ENCODE measurements at regions not wholly inside any gene's neighbourhood (a gene's known extent, or its start where the extent isn't known, plus 50 kb on each side); places are given as distances from the start of the nearest gene placed in this dataset.

GRCh38 chr14:97994020-97994531 lies 1196.9 kb downstream of the VRK1 start:
- no peak for ATAC-seq (ENCODE audit: insufficient read depth, low FRiP score)
- H3K9me3 ChIP-seq (ENCODE audit: control insufficient read depth in 4 of 4, insufficient read depth in 3 of 4, low read length in 3 of 4): no peaks in the 10 kb centered on the region
- no peaks in the 10 kb centered on the region for H3K4me1 ChIP-seq (ENCODE audit: control insufficient read depth in 5 of 5, insufficient read depth in 5 of 5, low read length in 5 of 5)
- peaks cover 0 to 22% (median 0%) of the 10 kb centered on the region in 3 donors for H3K27me3 ChIP-seq (ENCODE audit: control insufficient read depth in 3 of 3, insufficient read depth in 3 of 3, low read length in 2 of 3)
- no peak overlapping the region for H3K9ac ChIP-seq (ENCODE audit: insufficient read depth in 1 of 2, low read length in 2 of 2)
- DNase-seq: no peak
- H3K36me3 ChIP-seq (ENCODE audit: control insufficient read depth in 4 of 4, insufficient read depth in 4 of 4, low read length in 4 of 4): no peaks in the 10 kb centered on the region
- H3K4me3 ChIP-seq: no peak overlapping the region
- TF ChIP-seq CTCF (IDR thresholded peaks at IDR 0.05; ENCODE audit: control extremely low read depth, extremely low read depth): no peak
- WGBS, 2 donors: 60 to 77% methylated on average over 5 of the region's 5 CpGs
- H3K27ac ChIP-seq (ENCODE audit: low read depth in 1 of 2, low read length in 1 of 2): no peak overlapping the region

GRCh38 chr14:97995038-97995437 lies 1197.9 kb downstream of the VRK1 start:
- Histone ChIP-seq H3K36me3 (ENCODE audit: control insufficient read depth in 4 of 4, insufficient read depth in 4 of 4, low read length in 4 of 4) (no peaks in the 10 kb centered on the region), H3K9me3 (ENCODE audit: control insufficient read depth in 4 of 4, insufficient read depth in 3 of 4, low read length in 3 of 4) (no peaks in the 10 kb centered on the region), H3K4me3 (no peak overlapping the region), H3K27me3 (ENCODE audit: control insufficient read depth in 3 of 3, insufficient read depth in 3 of 3, low read length in 2 of 3) (peaks cover 0 to 22% (median 0%) of the 10 kb centered on the region in 3 donors), H3K4me1 (ENCODE audit: control insufficient read depth in 5 of 5, insufficient read depth in 5 of 5, low read length in 5 of 5) (no peaks in the 10 kb centered on the region), H3K9ac (ENCODE audit: insufficient read depth in 1 of 2, low read length in 2 of 2) (no peak overlapping the region), H3K27ac (ENCODE audit: low read depth in 1 of 2, low read length in 1 of 2) (no peak overlapping the region)
- ATAC-seq (ENCODE audit: insufficient read depth, low FRiP score) (no peak), DNase-seq (no peak)
- no peak for TF ChIP-seq CTCF (IDR thresholded peaks at IDR 0.05; ENCODE audit: control extremely low read depth, extremely low read depth)
- WGBS, 2 donors: 94 to 96% methylated on average over 2 of the region's 2 CpGs

- Histone ChIP-seq H3K9me3 (ENCODE audit: control insufficient read depth in 4 of 4, insufficient read depth in 3 of 4, low read length in 3 of 4) (no peaks in the 10 kb centered on the region), H3K27ac (ENCODE audit: low read depth in 1 of 2, low read length in 1 of 2) (no peak overlapping the region), H3K27me3 (ENCODE audit: control insufficient read depth in 3 of 3, insufficient read depth in 3 of 3, low read length in 2 of 3) (peaks cover 0 to 22% (median 0%) of the 10 kb centered on the region in 3 donors), H3K9ac (ENCODE audit: insufficient read depth in 1 of 2, low read length in 2 of 2) (no peak overlapping the region), H3K36me3 (ENCODE audit: control insufficient read depth in 4 of 4, insufficient read depth in 4 of 4, low read length in 4 of 4) (no peaks in the 10 kb centered on the region), H3K4me1 (ENCODE audit: control insufficient read depth in 5 of 5, insufficient read depth in 5 of 5, low read length in 5 of 5) (no peaks in the 10 kb centered on the region), H3K4me3 (no peak overlapping the region)
- no peak for TF ChIP-seq CTCF (IDR thresholded peaks at IDR 0.05; ENCODE audit: control extremely low read depth, extremely low read depth)
- DNase-seq (no peak), ATAC-seq (ENCODE audit: insufficient read depth, low FRiP score) (no peak)
- WGBS, 2 donors: 87 to 96% methylated on average over 2 of the region's 2 CpGs
Measured at GRCh38 chr14:97995531-97995930, 1198.3 kb downstream of the VRK1 start.

GRCh38 chr14:98006008-98006407 lies 1208.8 kb downstream of the VRK1 start:
- Histone ChIP-seq H3K4me1 (ENCODE audit: control insufficient read depth in 5 of 5, insufficient read depth in 5 of 5, low read length in 5 of 5) (no peaks in the 10 kb centered on the region), H3K4me3 (no peak overlapping the region), H3K27me3 (ENCODE audit: control insufficient read depth in 3 of 3, insufficient read depth in 3 of 3, low read length in 2 of 3) (peaks cover 0 to 5% (median 0%) of the 10 kb centered on the region in 3 donors), H3K27ac (ENCODE audit: low read depth in 1 of 2, low read length in 1 of 2) (no peak overlapping the region), H3K9me3 (ENCODE audit: control insufficient read depth in 4 of 4, insufficient read depth in 3 of 4, low read length in 3 of 4) (no peaks in the 10 kb centered on the region), H3K36me3 (ENCODE audit: control insufficient read depth in 4 of 4, insufficient read depth in 4 of 4, low read length in 4 of 4) (no peaks in the 10 kb centered on the region), H3K9ac (ENCODE audit: insufficient read depth in 1 of 2, low read length in 2 of 2) (no peak overlapping the region)
- no peak for ATAC-seq (ENCODE audit: insufficient read depth, low FRiP score)
- 89% methylated on average over 7 of the region's 7 CpGs for WGBS, 2 donors
- TF ChIP-seq CTCF (IDR thresholded peaks at IDR 0.05; ENCODE audit: control extremely low read depth, extremely low read depth): no peak
- no peak for DNase-seq

Data from lung (tissue), 11 donors.